GM19438 (cell line): ENCODE measurements at regions not wholly inside any gene's neighbourhood (a gene's known extent, or its start where the extent isn't known, plus 50 kb on each side); places are given as distances from the start of the nearest gene placed in this dataset.

ENCODE experiments used
- ATAC-seq: cut with Tn5 transposase; IDR thresholded peaks from one replicate; pipeline ENCODE4 v1.9.1; 2021; ENCODE audit warnings: low read depth; ENCODE audit not compliant: unreplicated experiment

- ATAC-seq = no peak
These were observed 311.0 kb downstream of the GABRB2 start for GRCh38 chr5:161235569-161235968.

DNA sequence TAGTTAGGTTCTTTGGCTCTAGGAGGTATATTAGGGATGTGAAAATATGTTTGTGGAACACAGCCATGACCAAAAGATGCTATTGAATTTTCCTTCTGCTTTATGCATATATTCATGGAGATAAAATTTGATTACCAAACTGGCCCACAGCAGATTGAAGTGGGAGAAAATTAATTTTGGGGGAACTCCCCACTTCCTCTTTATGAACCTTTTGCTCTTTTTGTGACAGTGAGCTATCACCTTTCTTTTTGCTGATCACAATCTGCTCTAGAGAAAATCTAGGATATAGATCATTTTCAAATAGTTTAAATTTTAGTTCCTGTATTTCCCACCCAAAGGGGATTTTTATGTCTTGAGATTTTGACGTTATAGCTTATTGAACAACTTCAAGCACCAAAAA lies 313.0 kb downstream of the GABRB2 start:
- ATAC-seq = no peak

DNA sequence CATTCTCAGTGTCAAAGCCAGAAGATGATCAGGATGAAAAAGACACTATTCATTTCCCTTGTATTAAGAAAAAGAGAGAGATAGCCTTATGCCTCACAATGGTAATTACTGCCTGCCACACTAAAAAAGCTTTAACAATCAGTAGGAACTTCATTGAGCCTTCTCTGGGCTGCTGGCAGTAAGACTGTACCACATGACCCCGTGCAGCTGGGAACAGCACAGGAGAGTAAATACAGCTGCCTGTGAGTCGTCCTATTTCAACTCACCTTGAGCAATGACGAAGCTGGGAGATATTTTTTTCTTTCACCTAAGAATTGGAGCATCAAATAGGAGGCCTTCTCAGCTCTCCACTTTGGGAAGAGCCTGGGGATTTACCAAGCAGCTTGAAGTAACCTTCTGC lies 316.3 kb downstream of the GABRB2 start:
- ATAC-seq = no peak

- ATAC-seq = no peak
These were observed 326.7 kb downstream of the GABRB2 start for GRCh38 chr5:161219816-161220215.

DNA sequence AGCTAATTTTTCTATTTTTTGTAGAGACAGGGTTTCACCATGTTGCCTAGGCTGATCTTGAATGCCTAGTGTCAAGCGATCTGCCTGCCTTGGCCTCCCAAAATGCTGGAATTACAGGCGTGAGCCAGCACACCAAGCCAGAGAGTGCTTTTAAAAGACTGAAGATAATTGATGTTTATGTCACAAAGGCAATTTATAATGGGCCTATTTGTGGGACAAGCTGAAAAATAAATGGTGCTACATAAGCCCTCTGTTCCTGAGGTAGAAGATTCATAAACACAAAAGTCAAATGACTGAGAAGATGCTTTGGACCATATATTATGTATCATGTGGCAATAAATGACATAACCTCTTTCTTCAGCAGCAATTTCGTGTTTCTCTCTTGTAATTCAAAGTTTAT lies 329.6 kb downstream of the GABRB2 start:
- no peak for ATAC-seq

GRCh38 chr5:161212123-161212712 lies 334.3 kb downstream of the GABRB2 start:
- ATAC-seq = no peak

DNA sequence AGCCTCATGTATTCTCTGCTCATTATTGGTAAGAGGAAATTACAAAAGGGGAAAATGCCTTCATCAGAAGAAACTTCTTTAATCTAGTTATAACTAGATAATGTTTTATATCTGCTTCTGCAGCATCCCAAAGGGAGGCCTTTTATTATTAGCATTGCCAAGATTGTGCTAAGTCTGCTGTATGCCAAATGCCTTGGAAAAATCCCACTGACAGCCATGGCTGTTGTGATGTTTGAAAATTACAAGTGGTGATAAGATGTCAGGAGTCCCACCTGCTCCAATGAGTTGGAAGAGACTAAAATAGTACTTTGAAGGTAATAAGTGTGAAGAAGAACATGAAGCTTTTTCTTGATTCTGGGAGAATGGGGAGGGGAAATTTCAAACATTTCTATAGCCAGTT lies 345.0 kb downstream of the GABRB2 start:
- ATAC-seq = no peak

DNA sequence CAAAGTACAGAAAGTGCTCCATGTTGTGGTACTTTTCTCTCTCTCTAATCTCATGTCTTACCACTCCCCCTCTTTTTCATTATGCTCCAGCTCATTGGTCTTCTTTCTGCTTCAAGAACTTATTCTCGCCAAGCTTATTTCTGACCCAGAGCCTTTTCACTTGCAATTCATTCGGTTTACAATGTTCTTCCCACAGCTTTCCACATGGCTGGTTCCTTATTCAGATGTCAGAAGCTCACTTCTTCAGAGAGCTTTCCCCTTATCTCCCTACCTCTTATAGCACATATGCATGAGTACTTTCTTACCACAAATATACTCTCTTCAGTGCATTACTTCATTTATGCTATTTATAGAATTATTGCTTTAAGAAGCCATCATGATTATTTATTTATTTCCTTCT lies 338.8 kb upstream of the ATP10B start:
- ATAC-seq = no peak

DNA sequence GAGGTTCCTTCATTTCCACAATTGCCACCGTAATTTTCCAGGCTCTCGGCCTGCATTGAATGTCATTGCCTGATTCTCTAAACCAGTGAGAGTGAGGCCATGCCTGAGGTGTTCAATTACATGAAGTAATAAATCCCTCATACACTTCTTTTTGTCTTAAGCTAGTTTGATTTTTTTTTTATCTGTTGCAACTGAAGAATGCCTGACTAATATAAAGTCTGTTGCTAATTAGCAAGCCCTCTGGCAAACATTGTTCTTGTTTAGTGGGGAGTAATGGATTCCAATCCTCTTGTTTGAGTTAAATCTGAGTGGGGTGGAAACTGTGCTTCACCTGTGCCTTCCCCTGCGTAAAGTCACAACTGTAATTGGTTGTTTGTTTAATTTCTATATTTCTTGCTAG lies 338.1 kb upstream of the ATP10B start:
- ATAC-seq = no peak

DNA sequence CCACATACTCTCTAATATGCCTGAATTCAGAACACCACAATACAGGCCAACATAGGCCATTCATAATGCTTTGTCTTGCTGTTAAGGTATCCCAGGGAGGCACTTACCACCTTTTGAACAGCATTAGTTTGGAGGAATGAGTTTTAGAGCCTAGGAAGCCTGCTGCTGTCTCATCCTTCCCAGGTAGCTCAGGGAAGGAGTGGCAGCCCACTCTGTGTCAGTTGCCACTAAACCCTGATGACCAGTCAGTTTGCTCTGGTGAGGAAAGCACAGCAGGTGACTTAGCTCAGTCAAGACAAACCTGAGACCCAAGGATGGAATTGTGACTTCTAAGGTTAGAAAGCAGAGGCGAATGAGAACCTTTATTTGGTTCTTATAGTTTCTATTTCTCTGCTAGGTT lies 337.4 kb upstream of the ATP10B start:
- no peak for ATAC-seq

DNA sequence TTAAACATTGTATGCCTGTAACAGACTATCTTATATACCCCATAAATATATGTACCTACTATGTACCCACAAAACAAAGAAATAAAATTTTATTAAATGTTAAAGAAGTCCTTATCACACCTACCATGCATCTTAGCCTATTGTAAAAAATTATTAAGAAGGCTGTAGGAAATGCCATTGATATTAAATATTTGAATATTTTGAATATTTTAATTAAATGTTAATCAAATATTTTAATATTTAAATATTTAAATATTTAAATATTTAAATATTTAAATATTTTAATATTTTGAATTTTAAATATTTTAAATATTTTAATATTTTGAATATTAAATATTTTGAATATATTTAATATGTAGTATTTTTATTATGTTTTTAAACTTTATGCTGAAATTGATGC lies 331.5 kb upstream of the ATP10B start:
- no peak for ATAC-seq

DNA sequence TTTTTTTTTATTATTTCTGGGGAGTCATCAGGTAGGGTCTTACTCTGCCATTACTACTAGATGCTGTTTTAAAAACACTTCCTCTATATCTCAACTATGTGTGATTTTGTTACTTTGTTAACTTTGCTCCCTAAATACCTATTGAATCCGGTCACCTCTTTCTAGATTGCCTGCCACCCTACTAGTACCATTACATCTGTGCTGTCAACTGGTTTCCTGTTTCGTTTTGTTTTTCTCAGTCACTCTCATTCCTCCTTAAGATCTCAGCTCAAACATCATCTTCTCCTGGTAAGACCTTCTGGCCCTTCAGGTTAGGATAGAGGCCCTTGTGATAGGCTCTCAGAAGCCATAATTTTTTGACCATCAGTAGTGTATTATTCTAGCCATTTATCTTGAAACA lies 324.2 kb upstream of the ATP10B start:
- no peak for ATAC-seq

DNA sequence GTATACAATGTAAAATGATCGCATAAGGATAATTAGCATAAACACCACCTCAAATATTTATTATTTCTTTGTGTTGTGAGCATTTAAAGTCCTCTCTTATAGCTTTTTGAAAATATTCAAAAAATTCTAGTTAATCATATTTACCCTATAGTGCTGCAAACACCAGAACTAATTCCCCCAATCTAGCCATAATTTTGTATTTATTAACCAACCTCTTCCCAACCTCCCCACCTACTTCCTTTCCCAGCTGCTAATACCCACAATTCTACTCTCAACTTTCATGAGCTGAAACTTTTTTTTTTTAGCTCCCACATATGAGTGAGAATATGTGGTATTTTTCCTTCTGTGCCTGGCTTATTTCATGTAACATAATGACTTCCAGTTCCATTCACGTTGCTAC lies 317.8 kb upstream of the ATP10B start:
- ATAC-seq = no peak

DNA sequence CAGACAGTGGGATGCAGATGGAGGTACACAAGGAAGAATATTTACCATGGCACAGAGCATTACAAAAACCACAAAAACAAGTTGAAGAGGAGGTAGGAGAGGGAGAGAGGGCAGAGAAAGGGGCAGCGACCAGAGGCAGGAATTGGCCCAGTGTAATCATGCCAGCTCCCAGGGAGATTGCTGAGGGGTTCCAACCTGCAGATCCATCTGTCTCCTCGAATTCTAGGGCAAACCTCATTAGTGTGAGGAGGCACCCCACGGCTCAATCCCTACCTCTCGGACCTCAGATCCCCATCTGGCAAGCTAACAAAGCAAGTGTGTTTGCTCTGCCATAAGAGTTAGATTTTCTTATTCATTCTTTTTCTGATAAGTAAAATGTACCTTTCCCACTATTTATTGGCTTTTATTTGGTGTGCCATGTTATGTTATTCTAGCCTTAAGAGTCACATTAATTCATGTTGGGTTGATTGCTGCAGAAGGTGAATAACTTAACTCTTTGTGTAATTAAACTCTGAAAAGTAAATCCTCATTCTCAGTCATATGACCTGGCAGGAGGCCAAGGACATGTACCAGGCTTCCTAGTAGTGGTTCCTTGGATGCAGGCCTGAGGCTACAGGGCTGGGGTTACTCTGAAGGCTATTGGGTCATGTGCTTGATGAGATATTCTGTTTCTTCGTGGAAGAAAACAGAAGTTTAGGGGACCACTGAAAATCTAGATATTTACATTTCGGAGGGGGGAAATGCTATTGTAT lies 315.2 kb upstream of the ATP10B start:
- no peak for ATAC-seq

DNA sequence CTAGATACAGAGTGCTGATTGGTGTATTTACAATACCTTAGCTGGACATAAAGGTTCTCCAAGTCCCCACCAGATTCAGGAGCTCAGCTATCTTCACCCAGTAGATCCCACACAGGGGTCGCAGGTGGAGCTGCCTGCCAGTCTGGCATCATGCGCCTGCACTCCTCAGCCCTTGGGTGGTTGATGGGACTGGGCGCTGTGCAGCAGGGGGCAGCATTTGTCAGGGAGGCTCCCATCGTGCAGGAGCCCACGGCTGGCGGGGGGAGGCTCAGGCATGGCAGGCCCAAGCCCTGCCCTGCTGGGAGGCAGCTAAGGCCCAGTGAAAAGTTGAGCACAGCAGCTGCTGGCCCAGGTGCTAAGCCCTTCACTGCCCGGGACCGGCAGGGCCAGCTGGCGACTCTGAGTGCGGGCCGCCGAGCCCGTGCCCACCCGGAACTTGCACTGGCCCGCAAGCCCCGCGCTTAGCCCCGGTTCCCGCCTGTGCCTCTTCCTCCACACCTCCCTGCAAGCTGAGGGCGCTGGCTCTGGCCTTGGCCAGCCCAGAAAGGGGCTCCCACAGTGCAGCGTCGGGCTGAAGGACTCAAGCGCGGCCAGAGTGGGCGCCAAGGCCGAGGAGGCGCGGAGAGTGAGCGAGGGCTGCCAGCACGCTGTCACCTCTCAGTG lies 314.1 kb upstream of the ATP10B start:
- no peak for ATAC-seq

DNA sequence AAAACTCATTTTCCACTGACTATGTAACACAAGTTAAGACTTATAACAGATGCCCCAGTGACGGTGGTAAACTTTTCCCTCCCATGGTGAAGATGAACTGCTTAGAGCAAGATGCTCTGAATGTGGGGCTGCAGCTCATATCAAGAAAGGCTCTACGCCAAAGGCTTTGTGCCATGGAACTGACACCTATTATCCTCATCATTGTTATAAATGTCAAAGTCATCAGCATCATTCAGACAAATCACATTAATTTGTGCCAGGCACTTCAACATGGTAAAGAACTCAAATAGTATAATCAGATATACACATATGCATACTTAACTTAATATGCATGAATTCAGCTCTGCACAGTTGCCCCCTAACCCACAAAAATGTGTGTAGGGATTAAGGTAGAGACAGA lies 305.9 kb upstream of the ATP10B start:
- ATAC-seq = no peak

- ATAC-seq = no peak
These were observed 303.4 kb upstream of the ATP10B start for GRCh38 chr5:161155451-161155850.

- no peak for ATAC-seq
These were observed 300.5 kb upstream of the ATP10B start for GRCh38 chr5:161152415-161152940.

DNA sequence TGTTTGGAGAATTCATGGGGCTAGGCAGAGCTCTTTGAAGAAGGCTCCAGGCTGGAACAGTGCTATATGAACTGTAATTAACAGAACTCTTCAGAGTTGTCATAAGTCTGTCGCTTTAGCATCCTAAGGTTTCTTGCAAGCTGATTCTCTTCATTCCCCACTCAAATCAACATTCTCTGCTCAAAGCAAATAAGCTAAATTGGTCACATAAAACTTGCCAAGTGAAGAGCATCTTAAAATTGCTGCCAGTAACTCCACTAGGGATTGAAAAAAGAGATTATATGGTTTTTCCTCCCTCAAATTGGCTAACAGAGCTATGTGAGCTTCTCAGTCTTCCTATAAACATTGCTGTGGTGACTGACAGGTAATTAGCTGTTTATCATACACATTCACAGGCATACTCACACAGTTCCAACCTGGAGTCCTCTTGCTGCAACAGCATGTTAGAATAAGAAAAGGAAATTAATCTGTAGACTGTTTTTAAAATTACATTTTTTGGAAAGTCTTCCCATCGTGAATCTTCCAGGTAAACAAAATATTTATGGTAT lies 298.5 kb upstream of the ATP10B start:
- ATAC-seq = no peak

DNA sequence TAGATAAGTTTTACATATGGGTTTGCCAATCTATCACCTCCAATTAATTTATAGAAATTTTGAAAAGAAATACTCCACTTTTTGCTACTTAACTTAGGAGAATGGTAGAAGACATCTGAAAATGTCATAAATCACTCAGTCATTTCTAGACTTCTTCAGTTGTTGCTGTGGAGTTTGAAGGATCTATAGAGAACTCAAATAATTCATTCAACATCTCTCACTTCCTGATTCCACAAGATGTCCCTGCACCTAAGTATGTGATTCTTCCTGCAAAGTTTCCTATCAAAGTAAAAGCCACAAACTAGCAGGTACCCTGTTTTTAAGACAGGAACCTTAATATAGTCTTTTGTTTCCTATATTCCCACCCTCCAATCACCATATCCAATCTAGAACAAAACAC lies 297.1 kb upstream of the ATP10B start:
- no peak for ATAC-seq

DNA sequence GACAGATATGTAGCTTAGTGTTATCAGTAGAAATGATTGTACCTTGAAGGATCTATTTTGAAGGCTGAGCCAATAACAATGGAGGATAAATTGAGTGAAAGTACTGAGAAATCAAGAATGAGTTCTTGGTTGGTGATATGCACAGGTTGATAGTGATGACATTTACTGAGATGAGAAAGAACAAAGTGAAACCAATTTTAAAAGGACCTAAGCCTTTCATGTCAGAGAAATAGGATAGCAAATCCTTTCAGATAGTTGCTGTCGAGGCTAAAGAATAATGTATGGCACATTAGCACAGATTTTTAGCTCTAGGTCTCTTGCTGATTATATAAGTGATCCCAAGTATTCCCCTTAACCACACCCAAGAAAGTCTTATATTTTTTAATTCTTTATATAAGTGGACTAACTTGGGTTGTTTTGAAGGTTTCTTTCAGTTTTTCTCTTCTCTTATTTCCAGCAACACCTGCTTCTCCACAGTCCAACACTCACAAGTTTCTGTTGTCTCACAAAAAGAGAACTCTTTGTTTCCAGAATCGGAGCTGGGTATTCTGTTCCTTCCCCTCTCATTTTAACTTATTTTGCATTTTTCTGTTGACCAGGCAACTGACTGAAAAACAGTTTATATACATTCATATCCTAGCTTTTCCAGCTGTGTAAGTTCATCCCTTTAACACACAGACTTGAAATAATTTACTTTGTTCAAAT lies 286.9 kb upstream of the ATP10B start:
- no peak for ATAC-seq
